ENCODE measurements at regions not wholly inside any gene's neighbourhood (a gene's known extent, or its start where the extent isn't known, plus 50 kb on each side); places are given as distances from the start of the nearest gene placed in this dataset.

DNA sequence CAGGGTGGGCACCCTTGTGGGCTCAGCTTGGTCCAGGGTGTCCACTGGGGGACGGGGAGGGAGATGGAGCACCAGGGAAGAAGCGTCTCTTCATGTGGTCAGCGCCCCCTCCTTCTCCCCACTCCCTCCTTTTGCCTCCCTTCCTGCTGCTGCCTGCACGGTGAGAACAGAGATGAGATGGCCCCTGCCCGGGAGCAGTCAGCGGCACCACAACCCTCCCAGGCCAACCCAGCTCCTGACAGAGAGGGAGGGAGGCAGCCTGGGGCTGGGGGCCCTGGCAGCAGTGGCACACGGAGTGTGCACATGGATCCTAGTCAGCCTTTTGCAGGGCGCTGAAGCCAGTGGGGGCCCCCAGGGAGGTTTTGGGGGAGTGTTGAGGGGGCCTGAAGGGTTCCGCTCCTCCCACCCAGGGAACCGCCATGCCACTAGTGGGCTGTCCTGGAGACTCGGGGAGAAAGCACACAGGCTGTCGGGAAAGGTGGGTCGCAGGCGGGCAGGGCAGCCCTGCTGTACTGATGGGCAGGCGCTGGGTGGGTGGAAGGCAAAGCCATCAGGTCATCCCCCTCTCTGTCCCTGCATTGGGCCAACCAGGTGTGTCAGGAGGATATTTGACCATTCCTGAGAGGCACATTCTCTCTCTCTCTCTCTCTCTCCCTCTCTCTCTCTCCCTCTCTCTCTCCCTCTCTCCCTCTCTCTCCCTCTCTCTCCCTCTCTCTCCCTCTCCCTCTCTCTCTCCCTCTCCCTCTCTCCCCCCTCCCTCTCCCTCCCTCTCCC, 94.3 kb upstream of the BHLHE23 start:
- DNase-seq (ENCODE audit: extremely low spot score, unreplicated experiment): peak; percentile 67
- Mint-ChIP-seq H3K4me3 (no peak overlapping the region), H3K4me1 (ENCODE audit: unreplicated experiment) (no peaks in the 10 kb centered on the region), H3K27ac (no peak overlapping the region), H3K36me3 (no peaks in the 10 kb centered on the region), H3K27me3 (peaks cover 26% of the 10 kb centered on the region), H3K9me3 (no peaks in the 10 kb centered on the region)
- TF ChIP-seq, protein P1, sequence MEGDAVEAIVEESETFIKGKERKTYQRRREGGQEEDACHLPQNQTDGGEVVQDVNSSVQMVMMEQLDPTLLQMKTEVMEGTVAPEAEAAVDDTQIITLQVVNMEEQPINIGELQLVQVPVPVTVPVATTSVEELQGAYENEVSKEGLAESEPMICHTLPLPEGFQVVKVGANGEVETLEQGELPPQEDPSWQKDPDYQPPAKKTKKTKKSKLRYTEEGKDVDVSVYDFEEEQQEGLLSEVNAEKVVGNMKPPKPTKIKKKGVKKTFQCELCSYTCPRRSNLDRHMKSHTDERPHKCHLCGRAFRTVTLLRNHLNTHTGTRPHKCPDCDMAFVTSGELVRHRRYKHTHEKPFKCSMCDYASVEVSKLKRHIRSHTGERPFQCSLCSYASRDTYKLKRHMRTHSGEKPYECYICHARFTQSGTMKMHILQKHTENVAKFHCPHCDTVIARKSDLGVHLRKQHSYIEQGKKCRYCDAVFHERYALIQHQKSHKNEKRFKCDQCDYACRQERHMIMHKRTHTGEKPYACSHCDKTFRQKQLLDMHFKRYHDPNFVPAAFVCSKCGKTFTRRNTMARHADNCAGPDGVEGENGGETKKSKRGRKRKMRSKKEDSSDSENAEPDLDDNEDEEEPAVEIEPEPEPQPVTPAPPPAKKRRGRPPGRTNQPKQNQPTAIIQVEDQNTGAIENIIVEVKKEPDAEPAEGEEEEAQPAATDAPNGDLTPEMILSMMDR (conservative IDR thresholded peaks at IDR 0.05): no peak

DNA sequence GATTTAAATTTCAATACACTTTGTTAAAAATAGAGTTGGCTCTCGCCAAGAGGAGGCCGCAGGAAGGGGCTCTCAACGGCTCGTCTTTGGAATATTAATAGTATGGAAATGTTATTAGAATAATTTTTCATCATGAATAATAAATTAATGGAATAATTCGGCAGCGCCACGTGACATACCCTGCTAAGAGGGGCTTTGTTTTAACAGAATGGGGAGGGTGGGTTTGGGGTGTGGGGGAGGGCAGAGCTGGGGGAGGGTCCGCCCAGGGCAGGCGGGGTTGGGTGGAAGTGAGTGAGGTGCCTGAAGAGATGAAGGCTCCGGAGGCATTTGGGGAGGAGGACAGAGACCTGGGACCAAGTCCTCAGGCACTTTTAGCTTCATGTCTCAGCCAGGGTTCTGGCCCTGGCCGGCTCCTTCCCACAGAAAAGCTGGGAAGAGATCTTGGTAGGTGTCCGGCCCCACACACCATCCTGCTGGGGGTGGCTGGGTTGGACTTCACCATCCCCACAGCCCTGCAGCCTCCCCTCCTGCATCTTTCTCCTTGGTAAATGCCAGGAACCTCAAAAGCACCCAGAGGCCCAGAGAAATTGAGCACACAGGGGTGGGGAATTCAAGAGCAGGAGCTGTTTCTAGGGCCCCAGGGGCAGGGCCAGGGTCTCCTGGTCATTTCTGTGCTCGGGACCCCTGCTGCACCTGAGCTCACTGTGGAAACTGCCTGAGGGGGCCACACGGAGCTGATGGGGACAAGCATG, 93.6 kb upstream of the BHLHE23 start:
- H3K9me3 Mint-ChIP-seq: no peaks in the 10 kb centered on the region
- DNase-seq (ENCODE audit: extremely low spot score, unreplicated experiment): peak; percentile 47
- H3K36me3 Mint-ChIP-seq: no peaks in the 10 kb centered on the region
- H3K27ac Mint-ChIP-seq: no peak overlapping the region
- no peak overlapping the region for H3K4me3 Mint-ChIP-seq
- H3K4me1 Mint-ChIP-seq (ENCODE audit: unreplicated experiment): no peaks in the 10 kb centered on the region
- H3K27me3 Mint-ChIP-seq: peaks cover 33% of the 10 kb centered on the region
- TF ChIP-seq, protein P1 (conservative IDR thresholded peaks at IDR 0.05): no peak

DNA sequence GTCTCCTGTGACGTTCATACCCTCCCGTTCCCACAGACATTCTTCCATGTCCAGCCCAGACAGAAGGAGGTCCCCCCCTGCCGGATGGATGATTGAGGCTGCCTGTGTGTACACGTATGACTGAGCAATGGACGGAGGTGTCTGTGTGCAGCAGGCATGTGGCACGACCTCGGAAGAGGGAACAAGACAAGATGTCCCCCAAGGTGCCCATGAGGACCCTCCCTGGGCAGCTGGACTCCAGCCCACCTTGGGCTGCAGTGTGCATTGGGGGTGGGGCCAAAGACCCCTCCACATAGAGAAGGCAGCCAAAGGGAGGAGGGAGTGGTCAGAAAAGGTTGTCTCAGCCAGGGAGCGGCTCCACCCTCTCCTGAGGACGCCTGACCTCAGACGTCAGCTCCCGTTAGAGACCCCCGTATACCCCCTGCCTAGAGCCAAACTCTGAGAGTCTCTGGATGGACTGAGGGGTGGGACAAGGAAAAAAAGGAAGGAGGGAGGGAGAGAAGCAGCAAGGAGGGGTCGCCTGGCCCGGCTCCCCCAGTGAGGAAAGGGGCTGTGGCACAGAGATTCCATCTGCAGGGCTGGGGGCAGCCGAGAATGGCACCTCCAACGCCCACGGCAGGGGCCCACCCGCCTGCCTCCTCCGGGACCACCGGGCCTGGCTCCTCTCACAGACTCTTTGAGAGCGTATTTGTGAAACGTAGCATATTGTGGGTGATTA, 92.9 kb upstream of the BHLHE23 start:
- H3K4me3 Mint-ChIP-seq: no peak overlapping the region
- no peak overlapping the region for H3K27ac Mint-ChIP-seq
- TF ChIP-seq, protein P1 (conservative IDR thresholded peaks at IDR 0.05): no peak
- H3K27me3 Mint-ChIP-seq: peaks cover 40% of the 10 kb centered on the region
- DNase-seq (ENCODE audit: extremely low spot score, unreplicated experiment): peak; percentile 51
- no peaks in the 10 kb centered on the region for H3K9me3 Mint-ChIP-seq
- no peaks in the 10 kb centered on the region for H3K4me1 Mint-ChIP-seq (ENCODE audit: unreplicated experiment)
- H3K36me3 Mint-ChIP-seq: no peaks in the 10 kb centered on the region

DNA sequence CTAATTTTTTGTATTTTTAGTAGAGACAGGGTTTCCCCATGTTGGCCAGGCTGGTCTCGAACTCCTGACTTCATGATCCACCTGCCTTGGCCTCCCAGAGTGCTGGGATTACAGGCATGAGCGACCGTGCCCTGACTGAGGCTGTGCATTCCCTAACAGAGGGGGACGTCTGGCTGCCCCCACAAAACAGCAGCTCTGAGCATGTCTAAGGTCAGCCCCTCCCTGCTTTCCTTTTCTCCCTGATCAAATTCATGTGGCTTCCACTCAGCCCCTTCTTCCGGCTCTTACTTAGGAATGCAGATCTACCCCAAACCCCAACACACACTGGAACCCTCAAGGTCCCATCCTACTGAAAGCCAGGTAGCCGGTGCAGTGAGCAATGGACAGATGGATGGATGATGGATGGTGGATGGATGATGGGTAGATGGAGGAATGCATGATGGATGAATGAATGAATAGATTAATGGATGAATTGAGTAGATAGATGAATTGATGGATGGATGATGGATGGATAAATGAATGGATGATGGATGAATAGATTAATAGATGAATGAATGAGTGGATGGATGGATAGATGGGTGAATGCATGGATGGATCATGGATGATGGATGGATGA, 91.5 kb upstream of the BHLHE23 start:
- Mint-ChIP-seq H3K27ac (no peak overlapping the region), H3K36me3 (no peaks in the 10 kb centered on the region), H3K4me3 (no peak overlapping the region), H3K4me1 (ENCODE audit: unreplicated experiment) (no peaks in the 10 kb centered on the region), H3K27me3 (peaks cover 42% of the 10 kb centered on the region), H3K9me3 (no peaks in the 10 kb centered on the region)
- no peak for DNase-seq (ENCODE audit: extremely low spot score, unreplicated experiment)
- TF ChIP-seq, protein P1 (conservative IDR thresholded peaks at IDR 0.05): no peak

DNA sequence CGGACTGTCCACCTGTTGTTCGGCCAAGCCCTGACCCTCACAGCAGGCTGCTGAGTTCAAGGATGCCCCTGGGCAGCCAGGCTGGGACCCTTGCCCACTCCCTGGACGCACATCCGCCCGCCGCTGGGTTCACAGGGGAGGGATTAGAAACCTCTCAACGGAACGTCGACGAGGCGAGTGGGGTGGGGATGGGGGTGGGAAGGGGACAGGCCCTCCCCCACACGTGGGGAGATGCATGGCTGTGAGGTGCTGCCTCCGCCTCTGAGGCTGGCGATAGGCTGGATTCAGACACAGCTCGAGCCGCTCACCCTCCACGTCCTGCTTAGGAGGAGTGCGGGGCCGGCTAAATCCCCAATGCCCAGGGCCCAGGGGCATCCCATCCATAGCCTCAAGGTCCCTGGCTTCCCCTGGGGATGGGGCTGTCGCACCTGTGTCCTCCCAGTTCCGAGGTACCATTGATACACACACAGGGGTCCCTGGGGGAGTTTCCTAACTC, 90.6 kb upstream of the BHLHE23 start:
- H3K27me3 Mint-ChIP-seq: peaks cover 43% of the 10 kb centered on the region
- H3K27ac Mint-ChIP-seq: no peak overlapping the region
- no peak for DNase-seq (ENCODE audit: extremely low spot score, unreplicated experiment)
- H3K4me1 Mint-ChIP-seq (ENCODE audit: unreplicated experiment): no peaks in the 10 kb centered on the region
- no peak overlapping the region for H3K4me3 Mint-ChIP-seq
- TF ChIP-seq, protein P1 (conservative IDR thresholded peaks at IDR 0.05): no peak
- H3K36me3 Mint-ChIP-seq: no peaks in the 10 kb centered on the region
- no peaks in the 10 kb centered on the region for H3K9me3 Mint-ChIP-seq
